ENCODE measurements at regions not wholly inside any gene's neighbourhood (a gene's known extent, or its start where the extent isn't known, plus 50 kb on each side); places are given as distances from the start of the nearest gene placed in this dataset.

GRCh38 chr14:22024137-22024536 lies 350.5 kb upstream of the OR4E1 start:
- H3K4me3 ChIP-seq: no peak overlapping the region
- no peak for TF ChIP-seq EHF (CRISPR knock-in tag; IDR thresholded peaks at IDR 0.05)
- TF ChIP-seq ELK1 (IDR thresholded peaks at IDR 0.05; ENCODE audit: low read depth, low read length): no peak
- no peak for TF ChIP-seq REST (IDR thresholded peaks at IDR 0.05)
- TF ChIP-seq HOXB5 (CRISPR knock-in tag; IDR thresholded peaks at IDR 0.05): no peak
- TF ChIP-seq BHLHE40 (IDR thresholded peaks at IDR 0.05; ENCODE audit: low read depth, low read length): no peak
- H3K27ac ChIP-seq: no peak overlapping the region
- POLR2A ChIA-PET: no interaction called here
- H3K4me2 ChIP-seq: no peak overlapping the region
- no peak for ATAC-seq
- DNase-seq (ENCODE audit: low read depth in 1 of 2, low spot score in 1 of 2): no peak
- WGBS (ENCODE audit: missing lambda C conversion rate): 0% methylated on average over 1 of the region's 1 CpG
- CTCF ChIA-PET: no interaction called here
- no peaks in the 10 kb centered on the region for H3K9me3 ChIP-seq
- H3K4me1 ChIP-seq: no peaks in the 10 kb centered on the region
- no peak for FAIRE-seq

- WGBS (ENCODE audit: missing lambda C conversion rate): 23% methylated on average over 1 of the region's 1 CpG
- FAIRE-seq (no peak), ATAC-seq (no peak), DNase-seq (ENCODE audit: low read depth in 1 of 2, low spot score in 1 of 2) (no peak)
- H3K4me1 ChIP-seq: no peaks in the 10 kb centered on the region
- H3K4me3 ChIP-seq: no peak overlapping the region
- ChIA-PET CTCF (interaction anchor here (1.2 kb wide), 1 partner anchor 31 kb away, joined by 3 read pairs; no protein-coding TSS in a partner anchor), POLR2A (no interaction called here)
- H3K9me3 ChIP-seq: no peaks in the 10 kb centered on the region
- no peak overlapping the region for H3K4me2 ChIP-seq
- H3K27ac ChIP-seq: no peak overlapping the region
- no peak for TF ChIP-seq KDM5A (IDR thresholded peaks at IDR 0.05)
- no peak for TF ChIP-seq BHLHE40 (IDR thresholded peaks at IDR 0.05; ENCODE audit: low read depth, low read length)
- TF ChIP-seq ATOH8 (CRISPR knock-in tag; IDR thresholded peaks at IDR 0.05; ENCODE audit: low read depth): no peak
- no peak for TF ChIP-seq TFCP2L1 (CRISPR knock-in tag; IDR thresholded peaks at IDR 0.05)
- no peak for TF ChIP-seq KDM1A (IDR thresholded peaks at IDR 0.05; ENCODE audit: low read depth)
- TF ChIP-seq CHD4 (IDR thresholded peaks at IDR 0.05; ENCODE audit: borderline replicate concordance): no peak
- TF ChIP-seq MAFK (IDR thresholded peaks at IDR 0.05; ENCODE audit: partially characterized antibody): no peak
- no peak for TF ChIP-seq RNF2 (IDR thresholded peaks at IDR 0.05; ENCODE audit: borderline replicate concordance, low read depth)
- no peak for TF ChIP-seq FOXS1 (CRISPR knock-in tag; IDR thresholded peaks at IDR 0.05)
- TF ChIP-seq PBX3 (IDR thresholded peaks at IDR 0.05): no peak
- TF ChIP-seq HDAC2 (IDR thresholded peaks at IDR 0.05): no peak
- TF ChIP-seq ZC3H11A (IDR thresholded peaks at IDR 0.05): no peak
- TF ChIP-seq POLR2A (IDR thresholded peaks at IDR 0.05; ENCODE audit: low read length): no peak
- TF ChIP-seq HES2 (IDR thresholded peaks at IDR 0.05): no peak
- TF ChIP-seq JUN (IDR thresholded peaks at IDR 0.05): no peak
- TF ChIP-seq ESRRA (IDR thresholded peaks at IDR 0.05; ENCODE audit: borderline replicate concordance, low read length): no peak
- TF ChIP-seq MYC (IDR thresholded peaks at IDR 0.05; ENCODE audit: borderline replicate concordance, low read length): no peak
- TF ChIP-seq RARB (CRISPR knock-in tag; IDR thresholded peaks at IDR 0.05): no peak
Measured at GRCh38 chr14:22018890-22019289, 345.3 kb upstream of the OR4E1 start.
